Middle frontal gyrus (tissue), 1 donor: ENCODE measurements at regions not wholly inside any gene's neighbourhood (a gene's known extent, or its start where the extent isn't known, plus 50 kb on each side); places are given as distances from the start of the nearest gene placed in this dataset.
"Not testable (repeated sequence)": the region's sequence is repeated elsewhere in the genome, so short reads cannot be mapped to it uniquely, and the experiment has no call there.

Experiments
- DNase-seq: peaks from one replicate; pipeline ENCODE4 v3.0.0-alpha.2; 2015; ENCODE audit warnings: low spot score; ENCODE audit errors: extremely low spot score

- DNase-seq, result no peak
Measured at GRCh38 chr5:158519433-158520021, 580.2 kb downstream of the EBF1 start.

DNA sequence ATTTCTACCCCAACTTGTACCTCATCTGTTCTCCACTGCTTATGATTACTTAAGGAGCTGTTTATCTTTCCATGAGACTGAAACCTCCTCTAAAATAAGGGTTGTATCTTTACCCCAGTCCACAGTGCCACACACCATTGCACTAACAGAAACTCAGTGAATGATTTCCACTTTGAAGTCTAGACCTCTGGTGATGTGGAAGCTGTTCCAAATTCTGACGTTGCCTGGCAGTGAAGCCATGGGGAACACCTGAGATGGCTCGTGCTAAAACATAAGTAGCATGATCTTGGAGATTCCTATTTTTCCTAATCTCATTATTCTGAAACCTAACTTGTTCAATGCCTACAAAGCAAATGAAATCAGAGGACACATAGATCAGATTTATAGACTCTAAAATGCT is 583.2 kb downstream of the EBF1 start:
- no peak for DNase-seq

DNA sequence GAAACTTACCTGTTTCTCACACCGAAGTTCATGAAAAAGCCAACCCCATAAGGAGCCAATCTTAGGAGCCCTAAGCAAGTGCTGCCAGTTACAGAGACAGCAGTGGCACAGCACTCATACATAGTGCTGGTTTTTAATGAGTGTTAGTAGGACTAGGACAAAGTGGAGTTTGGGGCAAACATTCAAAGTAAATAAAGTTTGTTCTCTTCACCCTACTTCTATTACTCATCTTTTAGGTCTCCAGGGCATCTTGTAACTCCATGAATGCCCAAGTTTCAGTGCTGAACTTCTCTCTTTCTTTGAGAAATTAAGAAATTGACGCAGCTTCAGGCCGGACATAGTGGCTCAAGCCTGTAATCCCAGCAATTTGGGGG is 584.7 kb downstream of the EBF1 start:
- no peak for DNase-seq

- no peak for DNase-seq
Measured at GRCh38 chr5:158514319-158514985, 585.3 kb downstream of the EBF1 start.

GRCh38 chr5:158513490-158514318 is 586.0 kb downstream of the EBF1 start:
- DNase-seq, result no peak

- DNase-seq, result no peak
Measured at GRCh38 chr5:158511454-158511853, 588.3 kb downstream of the EBF1 start.

GRCh38 chr5:158510479-158510878 is 589.2 kb downstream of the EBF1 start:
- DNase-seq, result no peak

GRCh38 chr5:158506648-158507047 is 593.1 kb downstream of the EBF1 start:
- no peak for DNase-seq

- no peak for DNase-seq
Measured at GRCh38 chr5:158502686-158503085, 597.0 kb downstream of the EBF1 start.

GRCh38 chr5:158499892-158500418 is 599.8 kb downstream of the EBF1 start:
- DNase-seq, result no peak

- no peak for DNase-seq
Measured at GRCh38 chr5:158499075-158499891, 600.4 kb downstream of the EBF1 start.

GRCh38 chr5:158496624-158497023 is 603.1 kb downstream of the EBF1 start:
- DNase-seq, result no peak

- no peak for DNase-seq
Measured at GRCh38 chr5:158494541-158494940, 605.2 kb downstream of the EBF1 start.

GRCh38 chr5:158494044-158494443 is 605.7 kb downstream of the EBF1 start:
- DNase-seq, result not testable (repeated sequence)

- no peak for DNase-seq
Measured at GRCh38 chr5:158492841-158493242, 606.9 kb downstream of the EBF1 start.

DNA sequence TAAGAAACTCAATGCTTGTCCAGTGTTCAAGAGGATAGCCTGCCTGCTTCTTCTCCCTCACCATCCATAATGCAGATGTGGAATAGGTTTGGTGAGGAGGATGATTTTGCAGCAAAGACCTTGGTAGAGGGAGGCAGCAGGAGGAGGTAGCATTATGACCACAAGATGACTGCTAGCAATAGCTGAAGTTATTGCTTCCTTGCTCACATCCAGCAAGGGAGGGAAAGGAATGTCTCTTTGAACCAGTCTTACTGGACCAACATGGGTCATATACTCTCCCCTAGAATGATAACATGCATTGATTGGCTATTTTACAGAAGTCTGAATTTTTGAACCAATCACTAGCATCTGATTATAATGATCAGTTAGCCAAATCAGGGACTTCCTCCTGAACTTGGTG is 607.6 kb downstream of the EBF1 start:
- no peak for DNase-seq

- no peak for DNase-seq
Measured at GRCh38 chr5:158487664-158488063, 612.1 kb downstream of the EBF1 start.

GRCh38 chr5:158487156-158487555 is 612.6 kb downstream of the EBF1 start:
- DNase-seq, result no peak

DNA sequence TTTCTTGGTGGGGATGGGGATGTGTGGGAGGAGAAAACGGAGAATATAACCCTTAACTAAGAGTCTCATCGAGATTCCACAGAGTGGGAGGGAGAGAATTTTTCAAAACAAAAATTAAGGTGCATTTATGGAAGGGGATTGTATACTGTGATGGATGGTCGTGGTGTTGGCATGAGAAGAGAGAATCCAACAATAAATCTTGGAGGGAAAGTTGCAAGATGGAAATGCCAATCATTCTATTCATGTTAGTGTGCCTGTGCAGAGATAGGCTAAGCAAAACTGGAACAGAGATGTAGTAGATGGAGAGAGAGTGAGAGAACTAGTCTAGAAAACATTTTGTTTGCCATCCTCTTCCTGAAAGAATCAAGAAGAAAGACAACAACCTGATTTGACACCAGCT is 613.1 kb downstream of the EBF1 start:
- no peak for DNase-seq

DNA sequence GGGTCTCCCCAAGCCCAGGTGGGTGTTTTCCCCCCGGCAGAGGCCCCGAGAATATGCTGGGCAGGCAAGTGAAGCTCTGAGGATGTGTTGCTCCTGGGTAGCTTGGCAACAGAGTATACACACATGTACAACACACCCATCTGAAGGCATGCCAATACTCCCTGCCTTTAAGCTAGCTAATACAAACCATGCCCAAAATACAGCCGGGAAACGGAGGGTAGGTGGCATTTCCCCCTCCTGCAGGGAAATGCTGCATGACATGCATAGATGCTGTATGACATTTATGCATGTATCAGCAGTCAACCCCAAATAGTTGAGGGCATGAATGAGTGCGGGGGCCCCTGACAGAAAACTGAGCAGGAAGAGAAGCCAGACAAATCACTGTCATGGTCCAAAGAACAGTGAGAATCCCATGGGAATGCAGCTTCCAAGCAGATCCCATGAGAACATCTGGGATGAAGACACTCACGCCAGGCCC is 614.1 kb downstream of the EBF1 start:
- DNase-seq, result no peak

- DNase-seq, result no peak
Measured at GRCh38 chr5:158485047-158485446, 614.7 kb downstream of the EBF1 start.
